CD14-positive monocyte (primary cell): ENCODE measurements at regions not wholly inside any gene's neighbourhood (a gene's known extent, or its start where the extent isn't known, plus 50 kb on each side); places are given as distances from the start of the nearest gene placed in this dataset.

ENCODE experiments used
- DNase-seq, 3 donors: peaks; one replicate each; pipeline ENCODE4 v3.0.0-alpha.2; 2011 to 2022
- H2AFZ ChIP-seq: 2 replicates; pipeline ENCODE4 v1.6.0; 2012; ENCODE audit warnings: mild to moderate bottlenecking, low read depth, low read length, inconsistent platforms; ENCODE audit not compliant: insufficient read depth, poor library complexity, severe bottlenecking
- H3K27ac ChIP-seq, 2 donors: 1 replicate in 1 of 2; 2 replicates in 1 of 2; pipeline ENCODE4 v1.5.1; 2012 to 2013; ENCODE audit warnings: low read length in 2 of 2, control low read depth in 1 of 2, inconsistent platforms in 1 of 2, low read depth in 1 of 2, mild to moderate bottlenecking in 1 of 2
- H3K27me3 ChIP-seq, 2 donors: one replicate each; pipeline versions ENCODE4 v1.6.0 to v1.6.1; 2011 to 2013; ENCODE audit warnings: low read length in 2 of 2; ENCODE audit not compliant: control insufficient read depth in 2 of 2, insufficient read depth in 2 of 2
- H3K36me3 ChIP-seq, 2 donors: replicated peaks in 1 of 2; 1 replicate in 1 of 2; 2 replicates in 1 of 2; pipeline versions ENCODE4 v1.5.1 to v1.6.1; 2012 to 2013; ENCODE audit warnings: low read length in 2 of 2, control low read depth in 1 of 2, inconsistent platforms in 1 of 2, mild to moderate bottlenecking in 1 of 2; ENCODE audit not compliant: insufficient read depth in 2 of 2, control insufficient read depth in 1 of 2
- H3K4me1 ChIP-seq, 2 donors: 1 replicate in 1 of 2; 2 replicates in 1 of 2; pipeline versions ENCODE4 v1.5.1 to v1.6.1; 2012 to 2013; ENCODE audit warnings: low read length in 2 of 2, control low read depth in 1 of 2, inconsistent platforms in 1 of 2, mild to moderate bottlenecking in 1 of 2, moderate library complexity in 1 of 2; ENCODE audit not compliant: insufficient read depth in 2 of 2, control insufficient read depth in 1 of 2
- H3K4me2 ChIP-seq: replicated peaks from 2 replicates; pipeline ENCODE3; 2012; ENCODE audit warnings: low read length, moderate library complexity, mild to moderate bottlenecking; ENCODE audit not compliant: poor library complexity, severe bottlenecking; ENCODE audit errors: extremely low read depth
- H3K4me3 ChIP-seq, 3 experiments: fragments of 200-600 bp in 1 of 3; sonication (generic) in 1 of 3; replicated peaks in 1 of 3; 1 replicate in 2 of 3; 2 replicates in 1 of 3; pipeline ENCODE4 v1.5.1; 2011 to 2013; ENCODE audit warnings: low read length in 3 of 3, mild to moderate bottlenecking in 3 of 3, control low read depth in 2 of 3, low read depth in 2 of 3, inconsistent platforms in 1 of 3, moderate library complexity in 1 of 3
- H3K79me2 ChIP-seq: 2 replicates; pipeline ENCODE4 v1.6.0; 2012; ENCODE audit warnings: mild to moderate bottlenecking, control low read depth, inconsistent platforms, low read length, moderate library complexity; ENCODE audit not compliant: insufficient read depth
- H3K9ac ChIP-seq: 2 replicates; pipeline ENCODE4 v1.6.0; 2017; ENCODE audit warnings: low read length, mild to moderate bottlenecking; ENCODE audit not compliant: insufficient read depth, poor library complexity, severe bottlenecking
- H3K9me3 ChIP-seq, 2 donors: replicated peaks in 1 of 2; 1 replicate in 1 of 2; 2 replicates in 1 of 2; pipeline versions ENCODE4 v1.5.1 to v1.6.1; 2012 to 2013; ENCODE audit warnings: low read length in 2 of 2, control low read depth in 1 of 2; ENCODE audit not compliant: control insufficient read depth in 1 of 2, insufficient read depth in 1 of 2
- H4K20me1 ChIP-seq: 2 replicates; pipeline ENCODE4 v1.6.0; 2012; ENCODE audit warnings: mild to moderate bottlenecking, low read length, control low read depth, moderate library complexity; ENCODE audit not compliant: insufficient read depth
- H3K27ac Mint-ChIP-seq, 7 donors: one replicate each; pipeline ENCODE4 v1.8.0; 2020; ENCODE audit warnings: mild to moderate bottlenecking in 7 of 7, mixed read lengths in 7 of 7, moderate library complexity in 6 of 7, inconsistent platforms in 2 of 7
- H3K27me3 Mint-ChIP-seq, 3 donors: one replicate each; pipeline ENCODE4 v1.8.0; 2021 to 2022; ENCODE audit warnings: low read depth in 3 of 3, mild to moderate bottlenecking in 3 of 3, mixed read lengths in 3 of 3, moderate library complexity in 3 of 3, inconsistent platforms in 1 of 3
- H3K36me3 Mint-ChIP-seq, 2 donors: one replicate each; pipeline ENCODE4 v1.8.0; 2020; ENCODE audit warnings: mixed read lengths in 2 of 2, inconsistent platforms in 1 of 2, mild to moderate bottlenecking in 1 of 2
- H3K4me1 Mint-ChIP-seq: one replicate; pipeline ENCODE4 v1.8.0; 2020; ENCODE audit warnings: mild to moderate bottlenecking, mixed read lengths
- H3K4me3 Mint-ChIP-seq, 2 donors: one replicate each; pipeline ENCODE4 v1.8.0; 2020; ENCODE audit warnings: mild to moderate bottlenecking in 2 of 2, mixed read lengths in 2 of 2, moderate library complexity in 1 of 2
- H3K9me3 Mint-ChIP-seq, 7 donors: one replicate each; pipeline ENCODE4 v1.8.0; 2020 to 2022; ENCODE audit warnings: mixed read lengths in 7 of 7, mild to moderate bottlenecking in 6 of 7, moderate library complexity in 6 of 7, inconsistent platforms in 2 of 7
- CTCF ChIP-seq: fragments of 200-600 bp; IDR thresholded peaks from one replicate; pipeline ENCODE4 v1.8.0; 2022; ENCODE audit warnings: antibody characterized with exemption, mild to moderate bottlenecking
- WGBS: methylation state at CpG from one replicate; pipeline ENCODE4 v1.1.5; 2013; ENCODE audit warnings: missing lambda C conversion rate; ENCODE audit not compliant: insufficient coverage; 5-methylcytosine and 5-hydroxymethylcytosine counted together
- intact Hi-C, 2 donors: fragments of 100-400 bp; cut with micrococcal nuclease; formaldehyde crosslinking; loops; one replicate each; pipeline versions ENCODE4 v1.15.0 to v1.15.1; 2023

- no peak overlapping the region for H3K27ac ChIP-seq
- H3K9me3 Mint-ChIP-seq = peaks cover under 1 to 10% (median 6%) of the 10 kb centered on the region in 7 donors
- no peaks in the 10 kb centered on the region for H3K4me1 Mint-ChIP-seq
- H3K27ac Mint-ChIP-seq = no peak overlapping the region
- peaks cover 0 to 5% of the 10 kb centered on the region in 2 donors for H3K9me3 ChIP-seq
- no peak overlapping the region for H3K4me3 Mint-ChIP-seq
- H3K4me2 ChIP-seq = no peak overlapping the region
- H3K4me3 ChIP-seq = no peak overlapping the region
- no peak for TF ChIP-seq CTCF
- no peak overlapping the region for H3K9ac ChIP-seq
- H4K20me1 ChIP-seq = no peaks in the 10 kb centered on the region
- H3K27me3 Mint-ChIP-seq = peaks cover 0 to 4% (median 1%) of the 10 kb centered on the region in 3 donors
- H2AFZ ChIP-seq = no peak overlapping the region
- DNase-seq = no peak
- no peaks in the 10 kb centered on the region for H3K36me3 ChIP-seq
- H3K4me1 ChIP-seq = no peaks in the 10 kb centered on the region
- intact Hi-C loops = no loop called here
- H3K27me3 ChIP-seq = no peaks in the 10 kb centered on the region
- H3K36me3 Mint-ChIP-seq = no peaks in the 10 kb centered on the region
- H3K79me2 ChIP-seq = no peaks in the 10 kb centered on the region
- WGBS = 83% methylated on average over 9 of the region's 9 CpGs
Measured at GRCh38 chr5:2262620-2263019, 379.9 kb upstream of the IRX4 start.

GRCh38 chr5:2261004-2261703 is 378.4 kb upstream of the IRX4 start:
- no peaks in the 10 kb centered on the region for H3K4me1 Mint-ChIP-seq
- H3K36me3 ChIP-seq = no peaks in the 10 kb centered on the region
- intact Hi-C loops = no loop called here
- H4K20me1 ChIP-seq = no peaks in the 10 kb centered on the region
- H3K9me3 ChIP-seq = peaks cover 0 to 5% of the 10 kb centered on the region in 2 donors
- H3K9ac ChIP-seq = no peak overlapping the region
- no peak for TF ChIP-seq CTCF
- WGBS = 92% methylated on average over 31 of the region's 32 CpGs
- H3K27me3 Mint-ChIP-seq = peaks cover 0 to 4% (median 1%) of the 10 kb centered on the region in 3 donors
- H3K4me3 Mint-ChIP-seq = no peak overlapping the region
- H2AFZ ChIP-seq = no peak overlapping the region
- no peak for DNase-seq
- H3K9me3 Mint-ChIP-seq = peaks cover 0 to 10% (median 6%) of the 10 kb centered on the region in 7 donors
- no peaks in the 10 kb centered on the region for H3K4me1 ChIP-seq
- H3K27me3 ChIP-seq = no peaks in the 10 kb centered on the region
- H3K27ac Mint-ChIP-seq = no peak overlapping the region
- H3K79me2 ChIP-seq = no peaks in the 10 kb centered on the region
- no peaks in the 10 kb centered on the region for H3K36me3 Mint-ChIP-seq
- H3K4me3 ChIP-seq = no peak overlapping the region
- H3K27ac ChIP-seq = no peak overlapping the region
- H3K4me2 ChIP-seq = no peak overlapping the region
